NCI-H460 (cell line): ENCODE measurements at regions not wholly inside any gene's neighbourhood (a gene's known extent, or its start where the extent isn't known, plus 50 kb on each side); places are given as distances from the start of the nearest gene placed in this dataset.
"Not testable (repeated sequence)": the region's sequence is repeated elsewhere in the genome, so short reads cannot be mapped to it uniquely, and the experiment has no call there.

ENCODE experiments used
- DNase-seq: peaks from one replicate; pipeline ENCODE4 v3.0.0-alpha.2; 2016; ENCODE audit warnings: low read depth; ENCODE audit errors: extremely low read depth

DNA sequence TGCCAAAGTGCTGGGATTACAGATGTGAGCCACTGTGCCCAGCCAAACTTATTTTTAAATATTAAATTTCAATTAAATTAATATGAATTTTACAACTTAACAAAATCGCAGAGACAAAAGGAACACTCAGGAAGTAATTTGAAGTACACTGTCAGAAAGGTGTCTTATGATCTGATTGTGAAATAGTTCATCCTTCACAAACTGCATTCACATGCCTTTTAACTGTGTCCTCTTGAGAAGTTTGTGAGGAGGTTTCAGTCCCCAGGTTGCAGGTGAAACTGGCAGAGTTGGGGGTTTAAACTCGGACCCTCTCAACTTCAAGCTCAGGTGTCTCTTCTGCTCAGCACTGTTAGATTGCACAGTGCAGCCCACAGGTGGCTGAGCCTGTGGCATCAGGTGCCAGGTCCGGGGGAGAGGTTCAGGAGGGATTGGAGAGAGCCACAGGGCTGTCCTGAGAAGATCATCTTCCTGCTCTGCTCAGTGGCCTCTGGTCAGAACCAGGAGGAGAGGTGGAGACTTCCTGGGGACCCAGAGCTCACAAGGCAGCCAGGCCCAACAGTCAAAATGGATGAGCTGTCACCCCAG, 152.3 kb upstream of the RAB4A start:
- no peak for DNase-seq

DNA sequence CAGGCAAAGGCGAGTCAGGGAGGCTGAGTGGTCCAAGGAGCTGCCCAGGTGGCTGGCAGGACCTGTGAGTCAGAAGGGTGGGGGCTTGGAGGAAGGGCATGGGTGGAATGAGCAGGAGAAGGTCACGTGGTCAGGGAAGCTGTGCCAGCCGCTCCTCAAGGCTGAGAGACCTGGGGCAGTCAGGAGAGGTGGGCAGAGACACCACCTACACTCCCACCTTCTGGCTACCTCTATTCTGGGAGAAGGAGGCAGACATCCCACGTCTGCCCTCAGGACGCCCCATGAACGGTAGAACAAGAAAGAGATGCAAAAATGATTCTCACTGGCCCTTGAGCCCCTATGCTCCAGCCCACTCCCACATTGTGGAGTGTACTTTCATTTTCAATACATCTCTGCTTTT, 151.8 kb upstream of the RAB4A start:
- DNase-seq, result no peak

DNA sequence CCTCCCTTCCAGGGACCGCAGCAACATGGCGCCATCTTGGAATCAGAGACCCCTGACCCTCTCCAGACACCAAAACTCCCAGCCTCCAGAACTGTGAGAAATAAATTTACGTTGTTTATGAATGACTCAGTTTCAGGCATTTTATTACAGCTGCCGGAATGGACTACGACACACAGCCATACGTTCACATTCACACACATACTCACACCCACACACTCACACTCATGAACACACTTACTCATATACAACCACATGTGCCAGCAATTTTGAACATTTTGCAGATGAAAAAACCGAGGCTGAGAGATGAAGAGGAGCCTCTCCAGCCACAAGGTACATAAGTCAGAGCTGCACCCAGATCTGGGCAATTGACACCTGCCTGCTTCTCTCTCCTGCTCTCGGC, 151.0 kb upstream of the RAB4A start:
- DNase-seq, result no peak

DNA sequence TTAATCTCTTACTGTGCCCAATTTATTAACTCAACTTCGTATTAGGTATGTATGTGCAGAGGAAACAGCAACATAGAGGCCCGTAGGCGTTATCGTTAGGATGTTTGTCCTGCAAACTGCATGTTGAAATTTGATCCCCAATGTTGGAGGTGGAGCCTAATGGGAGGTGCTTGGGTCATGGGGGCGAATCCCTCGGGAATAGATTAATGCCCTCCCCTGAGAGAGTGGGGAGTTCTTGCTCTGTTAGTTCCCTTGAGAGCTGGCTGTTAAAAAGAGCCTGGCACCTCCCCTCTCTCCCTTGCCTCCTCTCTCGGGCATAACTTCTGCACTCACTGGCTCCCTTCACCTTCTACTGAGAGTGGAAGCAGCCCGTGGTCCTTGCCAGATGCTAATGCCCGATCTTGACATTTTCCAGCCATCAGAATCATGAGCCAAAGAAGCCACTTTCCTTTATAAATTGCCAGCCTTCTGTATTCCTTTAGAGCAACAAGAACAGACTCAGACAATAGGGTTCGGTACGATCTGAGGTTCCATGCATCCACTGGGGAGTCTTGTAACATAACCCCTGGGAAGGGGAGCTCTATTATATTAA, 149.0 kb upstream of the RAB4A start:
- DNase-seq, result no peak

DNA sequence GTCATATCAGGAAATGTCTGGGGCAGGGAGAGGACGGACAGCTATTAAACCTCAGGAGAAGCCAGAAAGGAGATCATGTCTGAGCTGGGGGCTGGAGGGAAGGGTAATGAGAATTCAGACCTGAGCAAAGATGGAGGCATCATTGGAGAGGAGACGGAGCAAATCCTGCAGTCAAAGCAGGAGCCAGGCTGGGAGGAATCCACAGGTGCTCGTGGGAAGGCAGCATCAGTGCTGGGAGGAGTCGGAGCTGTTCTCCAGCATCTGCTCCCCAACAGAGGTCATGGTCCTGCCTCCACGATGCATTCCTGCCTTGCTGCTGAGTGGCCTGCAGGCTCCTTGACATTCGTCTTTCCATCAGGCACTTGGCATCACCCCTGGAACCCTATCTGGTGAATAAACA, 148.3 kb upstream of the RAB4A start:
- no peak for DNase-seq

DNA sequence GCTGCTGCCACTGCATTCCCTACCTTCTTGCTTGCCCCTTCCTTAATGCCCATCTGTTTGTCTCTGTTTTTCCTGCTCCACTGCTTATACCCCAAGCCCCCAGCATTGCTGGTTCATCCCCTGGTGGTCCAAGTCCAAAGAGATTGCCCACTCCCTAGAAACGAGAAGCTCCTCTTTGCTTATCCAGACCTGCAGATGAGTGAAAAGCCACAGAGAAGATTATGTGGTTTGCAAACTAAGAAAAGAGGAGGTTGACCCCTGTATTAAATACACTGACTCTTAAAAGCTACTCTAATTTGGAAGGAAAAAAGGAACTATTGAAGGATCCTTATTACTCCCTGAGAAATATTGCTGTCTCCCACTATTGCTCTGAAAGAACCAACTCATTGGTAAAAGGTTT, 146.8 kb upstream of the RAB4A start:
- no peak for DNase-seq

DNA sequence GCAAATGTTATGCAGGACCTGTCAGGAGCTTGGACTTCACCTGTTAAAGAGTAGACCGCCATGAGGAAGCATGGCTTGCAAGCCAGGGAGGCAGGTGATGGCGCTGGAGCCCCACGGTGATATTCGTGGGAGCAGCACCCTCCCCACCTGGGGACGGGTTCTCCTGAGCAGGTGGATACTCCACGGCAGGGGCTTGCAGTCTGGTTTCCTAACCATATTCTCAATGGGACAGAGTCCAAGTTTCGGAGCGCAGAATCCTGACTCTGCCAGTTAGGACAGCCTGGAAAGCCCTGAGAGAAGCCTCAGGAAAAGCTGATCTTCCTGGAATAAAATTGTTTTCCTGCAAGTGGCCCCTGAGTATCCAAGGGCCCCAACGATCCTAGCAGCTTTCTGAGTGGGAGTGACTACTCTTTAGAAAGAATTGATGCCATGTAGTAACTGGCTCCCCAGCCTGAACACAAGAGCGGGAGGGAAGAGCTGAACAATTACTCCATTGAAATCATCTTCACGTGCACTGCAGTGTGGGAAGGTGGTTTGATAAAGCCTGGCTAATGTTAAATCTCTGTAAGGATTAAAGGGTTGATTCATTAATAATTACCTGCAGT, 146.3 kb upstream of the RAB4A start:
- no peak for DNase-seq

DNA sequence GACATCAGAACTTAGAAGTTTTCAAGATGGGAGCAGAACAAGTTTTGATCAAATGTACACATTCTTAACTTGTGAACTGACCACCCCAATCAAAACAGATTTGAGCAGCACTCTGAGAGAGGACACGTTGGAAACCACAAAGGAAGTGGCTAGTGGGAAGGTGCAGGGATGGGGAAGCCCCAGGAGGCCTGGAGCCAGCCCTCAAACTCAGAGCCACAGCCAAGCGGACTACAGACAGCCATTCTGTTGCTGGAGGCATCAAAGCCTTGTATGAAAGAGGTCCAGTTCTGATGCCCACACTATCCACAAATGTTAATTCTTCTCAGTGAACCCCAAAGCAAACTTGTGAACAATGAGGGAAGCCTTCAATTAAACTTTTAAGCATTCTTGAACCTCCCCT, 143.6 kb upstream of the RAB4A start:
- no peak for DNase-seq

DNA sequence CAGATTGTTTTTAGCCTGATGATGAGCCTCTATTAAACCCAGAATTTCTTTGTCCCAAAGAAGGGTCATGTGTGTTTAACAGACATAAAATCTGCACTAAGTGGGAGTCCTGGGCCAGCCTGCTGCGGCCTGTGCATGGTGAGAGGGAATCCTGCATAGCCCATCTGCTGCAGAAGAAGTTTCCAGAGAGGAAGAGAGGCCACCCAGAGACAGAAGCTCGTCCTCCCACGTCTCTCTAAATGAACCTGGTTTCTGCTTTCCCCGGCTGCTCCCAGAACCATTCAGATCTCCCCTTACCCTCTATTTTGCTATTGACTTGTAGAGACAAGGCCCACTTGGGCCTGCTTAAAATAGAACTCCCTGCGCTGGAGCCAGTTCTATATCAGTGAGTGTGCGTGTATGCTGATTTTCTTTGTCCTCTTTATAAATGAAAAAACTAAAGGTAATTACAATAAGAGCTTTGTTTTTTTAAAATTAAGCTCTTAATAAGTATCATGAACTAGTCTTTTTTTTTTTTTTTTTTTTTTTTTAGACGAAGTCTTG, 142.8 kb upstream of the RAB4A start:
- no peak for DNase-seq

DNA sequence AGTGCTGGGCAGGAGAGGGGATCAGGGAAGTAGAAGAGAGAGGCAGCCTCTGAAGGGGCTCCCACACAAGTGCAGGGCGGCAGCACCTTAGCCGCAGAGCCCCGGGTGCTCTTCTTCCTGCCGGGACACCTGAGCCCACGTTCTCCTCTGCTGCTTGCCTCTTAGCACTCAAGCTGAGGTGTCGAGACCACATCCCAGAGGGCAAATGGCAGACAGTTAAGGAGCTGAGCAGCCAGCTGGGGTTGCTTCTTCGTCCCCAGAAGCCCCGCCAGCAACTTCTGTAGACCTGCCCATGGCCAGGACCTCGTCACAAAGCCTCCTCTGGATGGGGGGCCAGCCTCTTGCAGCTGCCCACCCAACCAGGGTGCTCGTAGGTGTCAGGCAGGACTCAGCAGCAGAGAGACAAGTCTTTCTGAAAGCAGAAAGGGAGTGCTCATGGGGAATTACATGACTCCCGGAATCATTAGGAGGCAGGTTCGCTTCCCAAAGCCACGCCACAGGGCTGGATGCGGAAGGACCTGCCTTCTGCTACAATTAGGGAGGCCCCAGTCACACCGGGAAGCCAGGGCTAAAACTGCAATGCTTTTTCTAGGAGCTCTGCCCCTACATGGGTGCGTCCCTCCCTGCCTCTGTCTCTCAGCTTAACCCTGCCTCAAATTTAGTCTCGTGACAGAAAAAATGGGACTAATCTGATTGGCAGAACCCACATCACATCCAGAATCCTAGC, 141.4 kb upstream of the RAB4A start:
- no peak for DNase-seq

DNA sequence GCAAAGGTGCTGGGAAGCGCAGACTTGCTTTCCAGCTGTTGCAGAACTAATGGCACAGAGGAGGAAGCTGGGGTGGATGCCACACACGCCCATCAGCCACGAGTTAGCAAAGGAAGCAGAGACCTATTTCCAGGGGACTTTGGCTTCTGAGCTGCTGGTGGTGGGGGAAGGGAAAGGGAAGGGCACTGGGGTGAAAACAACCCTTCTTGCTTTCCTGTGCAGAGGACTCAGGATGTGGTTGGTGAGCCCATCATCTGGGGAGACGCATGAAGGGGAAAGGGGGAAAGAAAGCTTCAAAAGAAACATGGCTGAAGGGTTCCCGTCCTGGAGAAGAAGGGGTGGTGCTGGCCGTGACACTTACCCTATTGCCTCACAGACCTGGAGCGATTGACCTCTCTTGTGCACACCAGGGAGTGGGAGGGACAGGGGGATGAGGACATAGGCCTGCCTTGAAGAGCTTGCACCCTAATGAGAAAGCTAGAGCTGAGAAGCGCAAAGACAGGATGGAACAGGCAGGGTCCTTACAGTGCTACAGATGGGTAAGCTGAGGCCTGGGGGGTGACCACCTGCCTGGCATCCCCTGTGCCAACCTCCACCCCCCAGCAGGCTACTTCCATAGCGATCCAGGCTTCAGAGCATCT, 140.8 kb upstream of the RAB4A start:
- no peak for DNase-seq

DNA sequence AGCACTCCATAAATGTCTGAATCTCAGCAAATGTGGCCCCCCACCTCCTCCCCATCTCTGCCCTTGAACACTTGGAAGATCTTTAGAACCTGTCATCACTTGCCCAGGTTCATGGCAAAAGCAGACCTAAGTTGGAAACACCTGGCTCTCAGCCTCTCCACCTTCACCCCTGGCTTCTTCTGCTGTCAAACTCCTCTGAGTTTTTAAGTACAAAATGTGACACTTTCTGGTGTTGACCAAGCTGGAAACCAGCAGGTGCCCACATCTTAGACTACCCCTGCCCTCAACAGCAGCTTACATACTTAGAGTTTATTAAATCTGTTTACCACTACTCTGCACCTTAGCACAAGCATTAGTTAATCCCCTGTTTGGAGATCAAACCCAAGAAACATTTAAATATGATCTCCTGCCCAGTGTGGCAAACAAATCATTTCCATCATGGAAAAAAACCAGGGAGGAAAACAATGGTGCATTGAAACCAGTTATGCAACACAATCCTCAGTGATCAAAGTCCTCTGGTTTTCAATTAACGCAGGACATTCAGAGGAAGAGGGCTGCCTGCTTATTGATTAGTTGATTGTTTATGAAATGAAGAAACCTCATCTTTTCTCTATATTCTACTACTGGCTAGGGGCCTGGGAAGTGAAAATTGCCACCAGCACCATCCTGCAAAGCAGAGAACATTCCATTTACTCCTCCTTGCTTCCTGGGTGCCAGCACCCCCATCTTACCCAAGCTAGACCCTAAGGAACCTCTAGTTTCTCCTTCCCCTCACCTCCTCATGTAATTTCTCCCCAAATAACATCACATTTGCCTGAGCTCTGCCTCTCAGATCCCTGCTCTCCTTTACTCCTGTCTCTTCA, 139.4 kb upstream of the RAB4A start:
- DNase-seq, result no peak

DNA sequence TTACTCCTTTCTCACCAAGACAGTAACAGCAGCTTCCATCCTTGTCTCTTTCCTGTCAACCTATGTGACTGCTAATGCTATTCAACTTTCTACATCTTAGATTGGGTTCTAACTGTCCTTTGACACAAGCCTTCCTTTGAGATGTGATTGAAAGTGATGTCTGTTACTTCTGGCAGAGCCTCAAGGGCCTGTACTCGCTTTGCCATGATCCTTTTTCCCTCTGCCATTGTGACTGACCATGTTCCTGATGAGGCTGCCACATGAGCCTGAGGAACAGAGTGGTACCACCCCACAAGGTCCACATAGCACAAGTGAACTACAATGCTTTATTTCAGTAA, 138.8 kb upstream of the RAB4A start:
- no peak for DNase-seq

DNA sequence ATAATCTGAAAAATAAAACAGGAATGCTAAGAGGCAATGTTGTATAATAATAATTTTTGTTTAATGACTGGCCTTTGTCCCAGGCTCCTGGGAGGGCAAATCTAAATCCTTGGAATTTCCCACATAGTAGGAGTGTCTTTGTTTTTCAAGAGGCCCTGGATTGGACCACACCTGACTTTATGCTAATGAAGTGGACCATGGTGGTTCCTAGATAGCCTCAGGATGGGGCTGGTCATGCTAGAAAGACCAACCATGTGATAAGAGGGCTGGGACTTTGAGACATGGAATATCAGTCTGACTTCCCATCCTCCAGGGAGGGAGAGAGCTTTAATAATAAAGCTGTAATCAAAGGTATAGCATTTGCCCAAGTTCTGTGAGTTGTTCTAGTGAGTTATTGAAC, 138.2 kb upstream of the RAB4A start:
- DNase-seq, result no peak

DNA sequence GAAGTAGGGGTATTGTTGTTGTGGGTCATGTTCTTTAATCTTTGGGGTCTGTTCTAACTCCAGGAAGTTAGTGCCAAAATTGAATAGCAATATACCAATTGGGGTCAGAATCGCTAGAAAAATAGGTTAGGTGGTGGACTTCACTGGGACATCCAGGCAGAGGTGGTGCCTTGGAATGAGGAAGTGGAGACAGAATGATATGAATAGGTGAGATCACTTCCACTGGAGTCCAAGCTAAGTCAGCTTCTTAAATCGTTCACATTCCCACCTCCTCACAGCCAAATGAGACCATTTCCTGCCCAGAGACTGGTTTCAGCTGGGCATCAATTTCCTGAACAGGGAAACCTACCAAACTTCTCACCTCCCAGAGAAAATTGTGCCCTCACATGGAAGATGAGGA, 137.8 kb upstream of the RAB4A start:
- no peak for DNase-seq

DNA sequence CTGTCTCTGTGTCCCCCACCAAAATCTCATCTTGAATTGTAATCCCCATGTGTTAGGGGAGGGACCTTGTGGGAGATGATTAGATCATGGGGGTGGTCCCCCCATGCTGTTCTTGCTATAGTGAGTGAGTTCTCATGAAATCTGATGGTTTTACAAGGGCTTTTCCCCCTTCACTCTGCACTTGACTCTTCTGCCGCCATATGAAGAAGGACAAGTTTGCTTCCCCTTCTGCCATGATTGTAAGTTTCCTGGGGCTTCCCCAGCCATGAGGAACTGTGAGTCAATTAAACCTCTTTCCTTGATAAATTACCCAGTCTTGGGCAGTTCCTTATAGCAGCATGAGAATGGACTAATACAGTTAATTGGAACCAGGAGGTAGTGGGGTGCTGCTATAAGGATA, 137.1 kb upstream of the RAB4A start:
- no peak for DNase-seq

DNA sequence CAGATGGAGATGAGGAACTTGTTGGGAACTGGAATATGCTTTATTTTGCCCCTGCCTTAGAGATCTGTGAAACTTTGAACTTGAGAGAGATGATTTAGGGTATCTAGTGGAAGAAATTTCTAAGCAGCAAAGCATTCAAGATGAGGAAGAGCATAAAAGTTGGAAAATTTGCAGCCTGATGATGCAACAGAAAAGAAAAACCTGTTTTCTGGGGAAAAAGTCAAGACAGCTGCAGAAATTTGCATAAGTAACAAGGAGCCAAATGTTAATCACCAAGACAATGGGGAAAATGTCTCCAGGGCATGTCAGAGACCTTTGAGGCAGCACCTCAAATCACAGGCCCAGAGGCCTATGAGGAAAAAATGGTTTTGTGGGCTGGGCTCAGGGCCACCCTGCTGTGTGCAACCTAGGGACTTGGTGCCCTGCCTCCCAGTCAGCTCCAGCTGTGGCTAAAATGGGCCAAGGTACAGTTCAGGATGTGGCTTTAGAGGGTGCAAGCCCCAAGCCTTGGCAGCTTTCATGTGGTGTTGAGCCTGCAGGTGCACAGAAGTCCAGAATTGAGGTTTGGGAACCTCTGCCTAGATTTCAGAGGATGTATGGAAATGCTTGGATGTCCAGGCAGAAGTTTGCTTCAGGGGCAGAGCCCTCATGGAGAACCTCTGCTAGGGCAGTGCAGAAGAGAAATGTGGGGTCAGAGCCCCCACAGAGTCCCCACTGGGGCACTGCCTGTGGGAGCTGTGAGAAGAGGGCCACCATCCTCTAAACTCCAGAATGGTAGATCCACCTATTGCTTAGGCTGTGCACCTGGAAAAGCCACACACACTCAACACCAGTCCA, 136.3 kb upstream of the RAB4A start:
- DNase-seq, result not testable (repeated sequence)

DNA sequence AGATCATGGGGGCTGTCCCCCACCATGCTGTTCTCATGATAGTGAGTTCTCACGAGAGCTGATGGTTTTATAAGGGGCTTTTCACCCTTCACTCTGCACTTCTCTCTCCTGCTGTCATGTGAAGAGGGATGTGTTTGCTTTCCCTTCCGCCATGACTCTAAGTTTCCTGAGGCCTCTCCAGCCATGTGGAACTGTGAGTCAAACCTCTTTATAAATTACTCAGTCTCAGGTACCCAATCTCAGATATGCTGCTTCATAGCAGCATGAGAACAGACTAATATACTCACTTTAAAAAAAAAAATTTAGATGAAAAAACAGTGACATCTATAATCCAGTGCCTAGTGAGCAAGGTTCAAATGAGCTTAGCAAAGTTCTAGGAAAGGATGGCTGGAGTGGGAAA, 135.1 kb upstream of the RAB4A start:
- DNase-seq, result no peak

DNA sequence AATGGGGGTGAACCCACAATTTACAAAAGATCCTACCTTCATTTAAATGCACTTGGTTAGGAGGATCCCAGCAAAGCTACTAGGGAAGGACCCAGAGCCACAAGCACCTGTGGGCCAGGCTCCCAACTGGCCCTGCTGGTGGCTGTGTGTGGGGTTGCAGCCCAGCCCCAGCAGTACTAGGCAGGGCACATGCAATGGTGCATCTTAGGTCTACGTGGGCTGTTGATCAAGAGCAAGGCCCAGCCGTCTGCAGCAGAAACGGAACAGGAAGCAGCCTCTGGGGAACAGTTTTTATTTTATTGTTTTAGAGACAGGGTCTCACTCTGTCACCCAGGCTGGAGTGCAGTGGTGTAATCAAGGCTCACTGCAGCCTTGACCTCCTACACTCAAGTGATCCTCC, 134.1 kb upstream of the RAB4A start:
- no peak for DNase-seq

DNA sequence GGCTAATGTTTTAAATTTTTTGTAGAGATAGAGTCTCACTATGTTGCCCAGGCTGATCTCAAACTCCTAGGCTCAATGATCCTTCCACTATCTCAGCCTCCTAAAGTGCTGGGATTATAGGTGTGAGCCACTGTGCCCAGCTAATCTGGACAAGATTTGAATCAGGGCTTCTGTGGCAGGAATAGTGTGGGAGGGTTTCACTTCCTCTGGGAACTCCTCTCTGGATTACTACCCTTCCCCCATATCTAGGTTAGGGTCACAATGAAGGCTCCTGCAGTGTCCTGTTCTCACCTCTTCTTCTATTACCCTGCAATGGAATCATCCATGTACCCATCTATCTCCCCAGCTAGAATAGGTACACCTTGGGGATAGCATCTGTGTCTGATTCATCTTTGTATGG, 133.6 kb upstream of the RAB4A start:
- DNase-seq, result no peak
